GM21717 (cell line): ENCODE measurements at regions not wholly inside any gene's neighbourhood (a gene's known extent, or its start where the extent isn't known, plus 50 kb on each side); places are given as distances from the start of the nearest gene placed in this dataset.
"Not testable (repeated sequence)": the region's sequence is repeated elsewhere in the genome, so short reads cannot be mapped to it uniquely, and the experiment has no call there.

Source experiments
- ATAC-seq: cut with Tn5 transposase; IDR thresholded peaks from one replicate; pipeline ENCODE4 v1.9.1; 2021; ENCODE audit warnings: mild to moderate bottlenecking, moderate library complexity; ENCODE audit not compliant: unreplicated experiment

GRCh38 chrX:74085642-74086236 is 218.2 kb upstream of the ZCCHC13 start:
- ATAC-seq: no peak

DNA sequence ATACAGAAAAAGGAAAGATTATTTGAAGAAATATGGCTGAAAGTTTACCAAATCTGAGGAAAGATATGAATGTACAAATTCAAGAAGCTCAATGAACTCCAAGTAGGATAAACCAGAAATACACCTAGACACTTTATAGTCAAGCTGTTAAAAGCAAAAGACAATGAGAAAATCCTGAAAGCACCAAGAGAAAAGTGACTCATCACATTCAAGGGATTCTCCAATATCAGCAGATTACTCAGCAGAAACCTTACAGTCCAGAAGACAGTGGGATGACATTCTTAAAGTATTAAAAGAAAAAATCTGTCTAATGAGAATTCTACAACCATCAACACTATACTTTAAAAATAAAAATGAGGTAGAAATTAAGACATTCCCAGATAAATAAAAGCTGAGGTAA is 223.8 kb upstream of the ZCCHC13 start:
- no peak for ATAC-seq

GRCh38 chrX:74065831-74066390 is 213.4 kb upstream of the XIST start:
- ATAC-seq: no peak

DNA sequence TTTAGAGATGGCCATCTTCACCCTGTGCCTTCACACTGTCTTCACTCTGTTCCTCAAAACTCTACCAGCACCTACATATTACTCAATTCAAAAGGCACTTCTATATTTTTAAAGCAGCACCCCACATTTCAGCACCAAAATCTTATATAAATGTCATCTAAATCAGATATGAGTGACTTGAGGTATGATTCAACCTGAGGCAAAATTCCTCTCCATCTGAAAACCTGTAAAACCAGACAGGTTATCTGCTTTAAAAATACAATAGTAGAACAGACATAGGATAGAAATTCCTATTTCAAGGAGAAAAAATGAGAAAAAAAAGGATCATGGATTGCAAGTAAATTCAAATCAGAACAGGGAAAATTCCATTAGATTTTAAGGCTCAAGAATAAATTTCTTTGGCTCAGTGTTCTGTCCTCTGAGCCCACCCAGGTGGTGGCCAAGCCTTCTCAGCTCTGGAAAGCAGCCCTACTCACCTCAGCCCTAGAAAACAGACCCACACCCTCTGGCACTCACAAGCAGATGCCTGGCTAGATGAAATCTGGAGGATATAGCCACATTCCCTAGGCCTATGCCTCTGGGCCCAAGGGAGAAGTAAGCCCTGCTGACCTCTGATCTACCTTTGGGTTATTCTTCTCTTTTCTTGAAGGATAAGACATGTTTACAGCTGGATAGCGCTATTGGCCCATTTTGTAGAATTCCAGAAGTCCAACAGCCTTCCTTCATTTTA is 211.1 kb upstream of the XIST start:
- no peak for ATAC-seq

DNA sequence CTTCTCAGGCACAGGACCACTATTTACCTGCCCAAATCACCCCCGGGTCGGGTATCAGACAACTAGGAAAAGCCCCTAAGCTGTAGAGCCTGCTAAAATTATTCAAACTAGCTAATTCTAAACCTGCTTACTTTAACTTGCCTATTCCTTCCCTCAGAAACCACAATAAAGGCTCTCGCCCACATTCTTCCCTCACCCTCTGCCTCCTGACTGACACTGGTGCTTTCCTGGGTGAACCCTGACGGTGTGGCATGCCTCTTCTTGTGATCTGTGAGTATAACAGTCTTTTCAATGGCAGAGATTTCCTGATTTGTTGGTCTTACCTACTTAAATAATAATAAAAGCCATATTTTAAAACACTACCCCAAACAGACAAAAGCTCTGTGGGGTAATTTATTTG is 209.4 kb upstream of the XIST start:
- no peak for ATAC-seq

GRCh38 chrX:74049126-74049525 is 196.6 kb upstream of the XIST start:
- no peak for ATAC-seq

- ATAC-seq: not testable (repeated sequence)
These were observed 181.6 kb upstream of the XIST start for GRCh38 chrX:74034066-74034465.

- not testable (repeated sequence) for ATAC-seq
These were observed 179.0 kb upstream of the XIST start for GRCh38 chrX:74031527-74031926.

DNA sequence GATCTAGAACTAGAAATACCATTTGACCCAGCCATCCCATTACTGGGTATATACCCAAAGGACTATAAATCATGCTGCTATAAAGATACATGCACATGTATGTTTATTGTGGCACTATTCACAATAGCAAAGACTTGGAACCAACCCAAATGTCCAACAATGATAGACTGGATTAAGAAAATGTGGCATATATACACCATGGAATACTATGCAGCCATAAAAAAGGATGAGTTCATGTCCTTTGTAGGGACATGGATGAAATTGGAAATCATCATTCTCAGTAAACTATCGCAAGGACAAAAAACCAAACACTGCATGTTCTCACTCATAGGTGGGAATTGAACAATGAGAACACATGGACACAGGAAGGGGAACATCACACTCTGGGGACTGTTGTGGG is 178.3 kb upstream of the XIST start:
- not testable (repeated sequence) for ATAC-seq

DNA sequence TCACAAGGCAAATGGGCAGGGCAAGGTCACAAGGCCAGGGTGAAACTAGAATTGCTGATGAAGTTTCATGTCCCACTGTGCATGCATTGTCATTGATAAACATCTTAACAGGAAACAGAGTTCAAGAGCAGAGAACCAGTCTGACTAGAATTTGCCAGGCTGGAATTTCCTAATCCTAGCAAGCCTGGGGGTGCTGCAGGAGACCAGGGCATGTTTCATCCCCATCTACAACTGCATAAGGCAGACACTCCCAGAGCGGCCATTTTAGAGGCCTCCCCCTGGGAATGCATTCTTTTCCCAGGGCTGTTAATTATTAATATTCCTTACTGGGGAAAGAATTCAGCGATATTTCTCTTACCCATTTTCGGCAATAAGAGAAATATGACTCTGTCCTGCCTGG is 172.6 kb upstream of the XIST start:
- not testable (repeated sequence) for ATAC-seq

DNA sequence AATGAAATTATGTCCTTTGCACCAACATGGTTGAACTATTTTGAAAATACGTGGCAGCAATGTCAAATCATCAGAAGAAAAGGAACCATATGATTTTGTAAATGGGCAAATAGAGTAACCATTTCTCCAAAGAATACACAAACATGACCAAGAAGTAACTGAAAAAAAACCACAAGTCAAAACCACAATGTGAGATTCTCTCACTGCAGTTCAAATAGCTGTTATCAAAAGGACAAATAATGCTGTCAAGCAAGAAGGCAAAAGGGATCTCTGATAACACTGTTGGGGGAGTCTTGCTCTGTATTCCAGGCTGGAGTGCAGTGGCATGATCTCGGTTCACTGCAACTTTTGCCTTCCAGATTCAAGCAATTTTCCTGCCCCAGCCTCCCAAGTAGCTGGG is 170.7 kb upstream of the XIST start:
- no peak for ATAC-seq

DNA sequence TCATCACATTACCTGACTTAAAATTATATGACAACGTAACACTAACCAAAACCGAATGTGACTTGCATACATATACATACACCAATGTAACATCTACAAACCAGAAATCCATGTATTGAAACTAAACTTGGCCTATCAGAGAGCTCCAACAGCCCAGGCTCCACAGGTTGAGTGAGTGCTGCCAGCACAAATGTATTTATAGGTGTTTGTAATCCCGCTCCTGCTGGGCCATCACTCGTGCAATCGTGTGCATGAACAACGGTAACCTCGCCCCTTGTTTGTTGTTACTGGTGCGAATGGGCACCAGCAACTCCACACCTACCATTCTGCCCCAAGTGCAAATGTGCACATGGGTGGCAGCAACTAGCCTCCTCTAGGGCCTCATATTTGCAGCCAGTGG is 165.7 kb upstream of the XIST start:
- no peak for ATAC-seq

GRCh38 chrX:74015379-74016019 is 163.0 kb upstream of the XIST start:
- peak; percentile 94 for ATAC-seq

DNA sequence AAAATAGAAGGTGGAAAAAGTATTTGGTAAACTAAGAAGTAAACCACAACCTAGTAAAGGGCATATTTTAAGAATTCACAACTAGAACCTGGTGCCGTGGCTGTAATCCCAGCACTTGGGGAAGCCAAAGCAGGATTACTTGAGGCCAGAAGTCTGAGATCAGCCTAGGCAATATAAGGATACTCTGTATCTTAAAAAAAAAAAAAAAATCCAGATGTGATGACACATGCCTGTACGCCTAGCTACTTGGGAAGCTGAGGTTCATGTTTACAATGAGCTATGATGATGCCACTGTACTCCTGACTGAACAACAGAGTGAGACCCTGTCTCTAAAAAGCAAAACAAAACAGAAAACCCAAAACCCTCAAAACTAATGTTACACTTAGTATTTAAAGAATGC is 156.5 kb upstream of the XIST start:
- no peak for ATAC-seq

- ATAC-seq: no peak
These were observed 139.5 kb upstream of the XIST start for GRCh38 chrX:73992019-73992418.

GRCh38 chrX:73987166-73987565 is 134.7 kb upstream of the XIST start:
- ATAC-seq: no peak

GRCh38 chrX:73979551-73980131 is 127.1 kb upstream of the XIST start:
- ATAC-seq: no peak

DNA sequence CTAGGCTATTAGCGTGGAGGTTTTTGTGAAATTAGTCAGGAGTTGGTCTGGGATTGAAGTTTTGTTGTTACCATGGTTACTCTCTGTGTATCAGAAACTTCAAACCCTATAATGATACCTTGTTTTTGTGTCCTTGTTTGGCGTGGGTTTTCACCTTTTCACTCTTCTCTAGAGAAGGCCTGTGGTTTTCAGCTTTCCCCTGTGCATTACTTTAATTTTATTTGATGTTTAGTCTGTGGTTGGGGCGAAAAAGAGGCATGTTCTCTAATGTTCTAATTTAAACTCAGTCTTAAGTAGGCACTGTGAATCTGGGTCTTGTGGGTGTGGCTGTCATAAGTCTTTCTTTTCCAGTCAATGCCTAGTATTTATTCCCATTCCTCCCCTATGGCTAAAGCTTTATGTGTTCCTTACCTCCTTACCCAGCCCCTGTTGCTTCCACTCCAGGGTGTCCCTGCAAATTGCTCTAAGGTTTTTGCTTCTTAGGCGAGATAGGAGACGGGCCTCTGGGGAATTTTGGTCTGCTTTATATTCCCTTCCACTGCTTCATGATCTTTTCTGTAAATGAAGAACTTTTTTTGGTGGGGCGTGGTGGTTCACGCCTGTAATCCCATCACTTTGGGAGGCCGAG is 125.1 kb upstream of the XIST start:
- ATAC-seq: peak; percentile 91

DNA sequence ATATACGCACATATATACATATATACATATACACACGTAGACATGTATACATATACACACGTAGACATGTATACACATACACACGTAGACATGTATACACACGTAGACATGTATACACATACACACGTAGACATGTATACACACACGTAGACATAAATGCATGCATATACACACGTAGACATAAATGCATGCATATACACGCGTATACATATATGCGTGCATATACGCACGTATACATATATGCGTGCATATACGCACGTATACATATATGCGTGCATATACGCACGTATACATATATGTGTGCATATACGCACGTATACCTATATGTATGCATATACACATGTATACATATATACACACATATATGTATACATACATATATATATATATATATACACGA is 114.9 kb upstream of the XIST start:
- not testable (repeated sequence) for ATAC-seq

- ATAC-seq: no peak
These were observed 113.3 kb upstream of the XIST start for GRCh38 chrX:73965833-73966232.

- no peak for ATAC-seq
These were observed 112.1 kb upstream of the XIST start for GRCh38 chrX:73964579-73964978.
